K562 (cell line): ENCODE measurements at regions not wholly inside any gene's neighbourhood (a gene's known extent, or its start where the extent isn't known, plus 50 kb on each side); places are given as distances from the start of the nearest gene placed in this dataset.

Experiments used
- DEAF1 ChIP-seq: fragments of 450-650 bp; formaldehyde crosslinking; IDR thresholded peaks from 2 replicates; pipeline ENCODE4 v1.4.0; 2020; ENCODE audit warnings: mild to moderate bottlenecking, moderate library complexity
- FOXM1 ChIP-seq, 2 experiments: fragments of 450-650 bp in 1 of 2; sonication (generic) in 1 of 2; formaldehyde crosslinking in 1 of 2; IDR thresholded peaks; 2 replicates each; pipeline versions ENCODE4 v1.6.1 to v1.9.0; 2017 to 2022; ENCODE audit warnings: low read depth in 2 of 2, mild to moderate bottlenecking in 2 of 2, missing genetic modification reagents in 1 of 2, moderate library complexity in 1 of 2
- HIVEP1 ChIP-seq: fragments of 250-450 bp; sonication (Bioruptor Pico); IDR thresholded peaks from 2 replicates; pipeline ENCODE4 v1.4.0; 2020; ENCODE audit warnings: mild to moderate bottlenecking
- MYNN ChIP-seq, 2 experiments: sonication (generic); formaldehyde crosslinking in 1 of 2; IDR thresholded peaks; 2 replicates each; pipeline versions ENCODE4 v1.5.0 to v1.6.1; 2016 to 2020; ENCODE audit warnings: antibody characterized with exemption in 1 of 2, missing genetic modification reagents in 1 of 2
- PHB2 ChIP-seq: fragments of 450-650 bp; IDR thresholded peaks from 2 replicates; pipeline ENCODE4 v1.6.1; 2017; ENCODE audit warnings: low read depth

- no peak for TF ChIP-seq MYNN (IDR thresholded peaks at IDR 0.05)
- no peak for TF ChIP-seq MYNN (CRISPR knock-in tag; IDR thresholded peaks at IDR 0.05)
- TF ChIP-seq FOXM1 (IDR thresholded peaks at IDR 0.05; ENCODE audit: low read depth), result no peak
- no peak for TF ChIP-seq FOXM1 (CRISPR knock-in tag; IDR thresholded peaks at IDR 0.05; ENCODE audit: low read depth)
- no peak for TF ChIP-seq PHB2
- no peak for TF ChIP-seq HIVEP1 (CRISPR knock-in tag)
- TF ChIP-seq DEAF1 (CRISPR knock-in tag), result no peak
These were observed 2027.7 kb downstream of the MRPL39 start for GRCh38 chr21:23579573-23579972.
